ENCODE measurements at regions not wholly inside any gene's neighbourhood (a gene's known extent, or its start where the extent isn't known, plus 50 kb on each side); places are given as distances from the start of the nearest gene placed in this dataset.

DNA sequence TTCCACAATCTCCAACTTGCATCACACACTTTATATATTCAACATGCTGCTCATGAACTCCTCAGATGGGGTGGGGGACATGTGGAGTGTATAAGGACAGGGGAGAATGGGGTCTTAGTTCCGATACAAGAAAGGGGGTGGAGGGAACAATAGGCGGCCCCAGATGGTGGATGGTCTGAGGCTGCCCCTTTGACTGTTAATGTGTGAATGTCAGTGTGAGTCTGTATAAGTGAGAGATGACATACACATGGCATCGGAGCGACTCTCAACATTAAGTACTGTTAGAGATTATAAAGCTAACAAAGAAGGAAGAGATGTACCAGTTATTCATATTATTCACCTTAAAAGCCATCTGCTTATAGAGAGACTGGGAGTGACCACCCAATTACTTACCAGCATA, 193.1 kb downstream of the AXIN2 start:
- TF ChIP-seq, protein P1, sequence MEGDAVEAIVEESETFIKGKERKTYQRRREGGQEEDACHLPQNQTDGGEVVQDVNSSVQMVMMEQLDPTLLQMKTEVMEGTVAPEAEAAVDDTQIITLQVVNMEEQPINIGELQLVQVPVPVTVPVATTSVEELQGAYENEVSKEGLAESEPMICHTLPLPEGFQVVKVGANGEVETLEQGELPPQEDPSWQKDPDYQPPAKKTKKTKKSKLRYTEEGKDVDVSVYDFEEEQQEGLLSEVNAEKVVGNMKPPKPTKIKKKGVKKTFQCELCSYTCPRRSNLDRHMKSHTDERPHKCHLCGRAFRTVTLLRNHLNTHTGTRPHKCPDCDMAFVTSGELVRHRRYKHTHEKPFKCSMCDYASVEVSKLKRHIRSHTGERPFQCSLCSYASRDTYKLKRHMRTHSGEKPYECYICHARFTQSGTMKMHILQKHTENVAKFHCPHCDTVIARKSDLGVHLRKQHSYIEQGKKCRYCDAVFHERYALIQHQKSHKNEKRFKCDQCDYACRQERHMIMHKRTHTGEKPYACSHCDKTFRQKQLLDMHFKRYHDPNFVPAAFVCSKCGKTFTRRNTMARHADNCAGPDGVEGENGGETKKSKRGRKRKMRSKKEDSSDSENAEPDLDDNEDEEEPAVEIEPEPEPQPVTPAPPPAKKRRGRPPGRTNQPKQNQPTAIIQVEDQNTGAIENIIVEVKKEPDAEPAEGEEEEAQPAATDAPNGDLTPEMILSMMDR (IDR thresholded peaks at IDR 0.05): no peak
- TF ChIP-seq POLR2A (IDR thresholded peaks at IDR 0.05): no peak
- TF ChIP-seq POLR2AphosphoS5 (IDR thresholded peaks at IDR 0.05): no peak

All from breast epithelium (tissue), 3 donors.